ENCODE measurements at regions not wholly inside any gene's neighbourhood (a gene's known extent, or its start where the extent isn't known, plus 50 kb on each side); places are given as distances from the start of the nearest gene placed in this dataset.

DNA sequence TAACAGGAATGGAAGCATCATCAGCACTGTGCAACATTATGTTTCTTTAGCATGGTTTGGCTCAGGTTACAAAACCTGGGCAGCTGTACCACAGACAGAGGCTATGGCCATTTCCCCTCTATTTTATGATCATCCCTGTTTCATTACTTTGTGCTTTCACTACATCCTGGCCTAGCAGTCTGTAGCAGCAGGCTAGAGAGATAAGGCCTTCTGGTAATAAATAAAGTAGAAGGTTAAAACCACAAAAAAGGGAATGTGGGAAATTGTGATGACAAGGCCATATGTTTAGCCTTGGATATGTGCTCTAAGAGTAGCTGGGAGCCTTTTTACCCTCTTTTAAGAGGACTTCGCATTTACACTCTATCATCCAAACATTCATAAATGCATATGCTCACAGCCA, 266.2 kb upstream of the PHF14 start:
- Histone ChIP-seq H3K79me2 (ENCODE audit: insufficient read depth, low read length) (no peaks in the 10 kb centered on the region), H3K4me3 (replicated peaks in 1 of 3; ENCODE audit: low read depth in 2 of 3, low read length in 3 of 3) (no peak overlapping the region), H3K4me1 (ENCODE audit: control insufficient read depth in 1 of 2, insufficient read depth in 2 of 2, low read length in 2 of 2) (no peaks in the 10 kb centered on the region), H3K27ac (ENCODE audit: low read depth in 1 of 2, low read length in 2 of 2) (no peak overlapping the region), H3K9me3 (replicated peaks in 1 of 2; ENCODE audit: control insufficient read depth in 1 of 2, insufficient read depth in 1 of 2, low read length in 2 of 2) (no peaks in the 10 kb centered on the region), H4K20me1 (ENCODE audit: insufficient read depth, low read length) (no peaks in the 10 kb centered on the region), H2AFZ (ENCODE audit: insufficient read depth, low read depth, low read length, poor library complexity, severe bottlenecking) (no peak overlapping the region), H3K4me2 (replicated peaks; ENCODE audit: extremely low read depth, low read length, poor library complexity, severe bottlenecking) (no peak overlapping the region), H3K27me3 (ENCODE audit: control insufficient read depth in 2 of 2, insufficient read depth in 2 of 2, low read length in 2 of 2) (no peaks in the 10 kb centered on the region), H3K36me3 (replicated peaks in 1 of 2; ENCODE audit: control insufficient read depth in 1 of 2, insufficient read depth in 2 of 2, low read length in 2 of 2) (no peaks in the 10 kb centered on the region), H3K9ac (ENCODE audit: insufficient read depth, low read length, poor library complexity, severe bottlenecking) (no peak overlapping the region)
- H3K9me3 Mint-ChIP-seq, result no peaks in the 10 kb centered on the region
- no peak for DNase-seq
- H3K4me3 Mint-ChIP-seq, result no peak overlapping the region
- H3K4me1 Mint-ChIP-seq, result no peaks in the 10 kb centered on the region
- H3K27ac Mint-ChIP-seq, result no peak overlapping the region
- intact Hi-C loops (cut with micrococcal nuclease), result no loop called here
- no peaks in the 10 kb centered on the region for H3K27me3 Mint-ChIP-seq (ENCODE audit: low read depth in 3 of 3)
- WGBS (ENCODE audit: insufficient coverage), result no CpG with 5 or more reads among the region's 1 CpG
- no peaks in the 10 kb centered on the region for H3K36me3 Mint-ChIP-seq
- TF ChIP-seq, protein P1, sequence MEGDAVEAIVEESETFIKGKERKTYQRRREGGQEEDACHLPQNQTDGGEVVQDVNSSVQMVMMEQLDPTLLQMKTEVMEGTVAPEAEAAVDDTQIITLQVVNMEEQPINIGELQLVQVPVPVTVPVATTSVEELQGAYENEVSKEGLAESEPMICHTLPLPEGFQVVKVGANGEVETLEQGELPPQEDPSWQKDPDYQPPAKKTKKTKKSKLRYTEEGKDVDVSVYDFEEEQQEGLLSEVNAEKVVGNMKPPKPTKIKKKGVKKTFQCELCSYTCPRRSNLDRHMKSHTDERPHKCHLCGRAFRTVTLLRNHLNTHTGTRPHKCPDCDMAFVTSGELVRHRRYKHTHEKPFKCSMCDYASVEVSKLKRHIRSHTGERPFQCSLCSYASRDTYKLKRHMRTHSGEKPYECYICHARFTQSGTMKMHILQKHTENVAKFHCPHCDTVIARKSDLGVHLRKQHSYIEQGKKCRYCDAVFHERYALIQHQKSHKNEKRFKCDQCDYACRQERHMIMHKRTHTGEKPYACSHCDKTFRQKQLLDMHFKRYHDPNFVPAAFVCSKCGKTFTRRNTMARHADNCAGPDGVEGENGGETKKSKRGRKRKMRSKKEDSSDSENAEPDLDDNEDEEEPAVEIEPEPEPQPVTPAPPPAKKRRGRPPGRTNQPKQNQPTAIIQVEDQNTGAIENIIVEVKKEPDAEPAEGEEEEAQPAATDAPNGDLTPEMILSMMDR (IDR thresholded peaks at IDR 0.05), result no peak

DNA sequence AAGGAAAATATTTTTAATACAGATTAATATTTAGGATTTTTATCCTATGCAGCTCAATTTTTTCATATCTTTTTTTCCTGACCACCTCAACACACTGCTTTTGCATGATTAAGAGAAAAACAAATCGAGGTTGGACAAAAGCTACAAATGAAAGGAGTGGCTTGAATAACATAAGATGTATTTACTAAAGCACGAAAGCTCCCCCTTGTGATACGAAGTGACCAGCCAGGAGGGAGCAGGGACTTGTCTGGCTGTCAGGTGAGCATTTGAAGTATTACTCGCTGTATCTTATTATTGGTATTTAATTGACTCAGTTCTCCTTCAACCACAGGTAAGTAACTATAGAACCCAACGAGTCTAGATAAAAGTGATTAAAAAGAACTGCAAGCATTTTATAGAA, 265.2 kb upstream of the PHF14 start:
- no peak overlapping the region for H3K4me2 ChIP-seq (replicated peaks; ENCODE audit: extremely low read depth, low read length, poor library complexity, severe bottlenecking)
- Mint-ChIP-seq H3K36me3 (no peaks in the 10 kb centered on the region), H3K4me3 (no peak overlapping the region), H3K4me1 (no peaks in the 10 kb centered on the region), H3K9me3 (no peaks in the 10 kb centered on the region), H3K27ac (no peak overlapping the region), H3K27me3 (ENCODE audit: low read depth in 3 of 3) (no peaks in the 10 kb centered on the region)
- no peaks in the 10 kb centered on the region for H3K4me1 ChIP-seq (ENCODE audit: control insufficient read depth in 1 of 2, insufficient read depth in 2 of 2, low read length in 2 of 2)
- TF ChIP-seq, protein P1 (IDR thresholded peaks at IDR 0.05), result no peak
- H3K27me3 ChIP-seq (ENCODE audit: control insufficient read depth in 2 of 2, insufficient read depth in 2 of 2, low read length in 2 of 2), result no peaks in the 10 kb centered on the region
- no CpG with 5 or more reads among the region's 5 CpGs for WGBS (ENCODE audit: insufficient coverage)
- no peaks in the 10 kb centered on the region for H3K9me3 ChIP-seq (replicated peaks in 1 of 2; ENCODE audit: control insufficient read depth in 1 of 2, insufficient read depth in 1 of 2, low read length in 2 of 2)
- no peak overlapping the region for H3K4me3 ChIP-seq (replicated peaks in 1 of 3; ENCODE audit: low read depth in 2 of 3, low read length in 3 of 3)
- H4K20me1 ChIP-seq (ENCODE audit: insufficient read depth, low read length), result no peaks in the 10 kb centered on the region
- no peak for DNase-seq
- no peak overlapping the region for H2AFZ ChIP-seq (ENCODE audit: insufficient read depth, low read depth, low read length, poor library complexity, severe bottlenecking)
- intact Hi-C loops (cut with micrococcal nuclease), result no loop called here
- H3K27ac ChIP-seq (ENCODE audit: low read depth in 1 of 2, low read length in 2 of 2), result no peak overlapping the region
- H3K79me2 ChIP-seq (ENCODE audit: insufficient read depth, low read length), result no peaks in the 10 kb centered on the region
- H3K36me3 ChIP-seq (replicated peaks in 1 of 2; ENCODE audit: control insufficient read depth in 1 of 2, insufficient read depth in 2 of 2, low read length in 2 of 2), result no peaks in the 10 kb centered on the region
- no peak overlapping the region for H3K9ac ChIP-seq (ENCODE audit: insufficient read depth, low read length, poor library complexity, severe bottlenecking)
